Nephron progenitor cell (in vitro differentiated cells): ENCODE measurements at regions not wholly inside any gene's neighbourhood (a gene's known extent, or its start where the extent isn't known, plus 50 kb on each side); places are given as distances from the start of the nearest gene placed in this dataset.
"Not testable (repeated sequence)": the region's sequence is repeated elsewhere in the genome, so short reads cannot be mapped to it uniquely, and the experiment has no call there.

Experiments
- DNase-seq: peaks from one replicate; pipeline ENCODE4 v3.0.0; 2021
- H3K27ac Mint-ChIP-seq: 2 replicates; pipeline ENCODE4 v1.8.0; 2021; ENCODE audit warnings: mild to moderate bottlenecking, moderate library complexity, mixed read lengths
- H3K27me3 Mint-ChIP-seq: 2 replicates; pipeline ENCODE4 v1.8.0; 2021; ENCODE audit warnings: mild to moderate bottlenecking, low read depth, mixed read lengths; ENCODE audit not compliant: poor library complexity
- H3K36me3 Mint-ChIP-seq: 2 replicates; pipeline ENCODE4 v1.8.0; 2021; ENCODE audit warnings: low read depth, mixed read lengths
- H3K4me1 Mint-ChIP-seq: 2 replicates; pipeline ENCODE4 v1.8.0; 2021; ENCODE audit warnings: mixed read lengths
- H3K4me3 Mint-ChIP-seq: 2 replicates; pipeline ENCODE4 v1.8.0; 2021; ENCODE audit warnings: mild to moderate bottlenecking, moderate library complexity, mixed read lengths
- H3K9me3 Mint-ChIP-seq: 2 replicates; pipeline ENCODE4 v1.8.0; 2021; ENCODE audit warnings: mild to moderate bottlenecking, moderate library complexity, mixed read lengths
- TF ChIP-seq, protein P1 (sequence below): fragments of 200-600 bp; sonication (generic); IDR thresholded peaks from 2 replicates; pipeline ENCODE4 v1.5.0; 2021; ENCODE audit warnings: antibody characterized with exemption

- H3K27me3 Mint-ChIP-seq: peaks cover 3% of the 10 kb centered on the region
- no peak overlapping the region for H3K27ac Mint-ChIP-seq
- DNase-seq: no peak
- no peaks in the 10 kb centered on the region for H3K4me1 Mint-ChIP-seq
- no peak overlapping the region for H3K4me3 Mint-ChIP-seq
- TF ChIP-seq, protein P1, sequence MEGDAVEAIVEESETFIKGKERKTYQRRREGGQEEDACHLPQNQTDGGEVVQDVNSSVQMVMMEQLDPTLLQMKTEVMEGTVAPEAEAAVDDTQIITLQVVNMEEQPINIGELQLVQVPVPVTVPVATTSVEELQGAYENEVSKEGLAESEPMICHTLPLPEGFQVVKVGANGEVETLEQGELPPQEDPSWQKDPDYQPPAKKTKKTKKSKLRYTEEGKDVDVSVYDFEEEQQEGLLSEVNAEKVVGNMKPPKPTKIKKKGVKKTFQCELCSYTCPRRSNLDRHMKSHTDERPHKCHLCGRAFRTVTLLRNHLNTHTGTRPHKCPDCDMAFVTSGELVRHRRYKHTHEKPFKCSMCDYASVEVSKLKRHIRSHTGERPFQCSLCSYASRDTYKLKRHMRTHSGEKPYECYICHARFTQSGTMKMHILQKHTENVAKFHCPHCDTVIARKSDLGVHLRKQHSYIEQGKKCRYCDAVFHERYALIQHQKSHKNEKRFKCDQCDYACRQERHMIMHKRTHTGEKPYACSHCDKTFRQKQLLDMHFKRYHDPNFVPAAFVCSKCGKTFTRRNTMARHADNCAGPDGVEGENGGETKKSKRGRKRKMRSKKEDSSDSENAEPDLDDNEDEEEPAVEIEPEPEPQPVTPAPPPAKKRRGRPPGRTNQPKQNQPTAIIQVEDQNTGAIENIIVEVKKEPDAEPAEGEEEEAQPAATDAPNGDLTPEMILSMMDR: no peak
- no peaks in the 10 kb centered on the region for H3K36me3 Mint-ChIP-seq
- H3K9me3 Mint-ChIP-seq: peaks cover 4% of the 10 kb centered on the region
Observed at GRCh38 chr10:20381761-20382160, 515.4 kb downstream of the NEBL start.

GRCh38 chr10:20380401-20380800 is 516.7 kb downstream of the NEBL start:
- Mint-ChIP-seq H3K4me3 (no peak overlapping the region), H3K36me3 (no peaks in the 10 kb centered on the region), H3K4me1 (no peaks in the 10 kb centered on the region), H3K27me3 (no peaks in the 10 kb centered on the region), H3K9me3 (peaks cover 4% of the 10 kb centered on the region), H3K27ac (no peak overlapping the region)
- DNase-seq: no peak
- TF ChIP-seq, protein P1: no peak

GRCh38 chr10:20372748-20373147 is 524.4 kb downstream of the NEBL start:
- Mint-ChIP-seq H3K27ac (no peak overlapping the region), H3K9me3 (peaks cover 18% of the 10 kb centered on the region), H3K4me1 (no peaks in the 10 kb centered on the region), H3K27me3 (no peaks in the 10 kb centered on the region), H3K36me3 (peaks cover 4% of the 10 kb centered on the region), H3K4me3 (no peak overlapping the region)
- DNase-seq: no peak
- TF ChIP-seq, protein P1: no peak

- DNase-seq, H3K4me1 Mint-ChIP-seq, H3K36me3 Mint-ChIP-seq, H3K27me3 Mint-ChIP-seq, H3K27ac Mint-ChIP-seq, H3K4me3 Mint-ChIP-seq: not testable (repeated sequence)
- H3K9me3 Mint-ChIP-seq: peaks cover 18% of the 10 kb centered on the region
Observed at GRCh38 chr10:20370977-20371533, 526.1 kb downstream of the NEBL start.

DNA sequence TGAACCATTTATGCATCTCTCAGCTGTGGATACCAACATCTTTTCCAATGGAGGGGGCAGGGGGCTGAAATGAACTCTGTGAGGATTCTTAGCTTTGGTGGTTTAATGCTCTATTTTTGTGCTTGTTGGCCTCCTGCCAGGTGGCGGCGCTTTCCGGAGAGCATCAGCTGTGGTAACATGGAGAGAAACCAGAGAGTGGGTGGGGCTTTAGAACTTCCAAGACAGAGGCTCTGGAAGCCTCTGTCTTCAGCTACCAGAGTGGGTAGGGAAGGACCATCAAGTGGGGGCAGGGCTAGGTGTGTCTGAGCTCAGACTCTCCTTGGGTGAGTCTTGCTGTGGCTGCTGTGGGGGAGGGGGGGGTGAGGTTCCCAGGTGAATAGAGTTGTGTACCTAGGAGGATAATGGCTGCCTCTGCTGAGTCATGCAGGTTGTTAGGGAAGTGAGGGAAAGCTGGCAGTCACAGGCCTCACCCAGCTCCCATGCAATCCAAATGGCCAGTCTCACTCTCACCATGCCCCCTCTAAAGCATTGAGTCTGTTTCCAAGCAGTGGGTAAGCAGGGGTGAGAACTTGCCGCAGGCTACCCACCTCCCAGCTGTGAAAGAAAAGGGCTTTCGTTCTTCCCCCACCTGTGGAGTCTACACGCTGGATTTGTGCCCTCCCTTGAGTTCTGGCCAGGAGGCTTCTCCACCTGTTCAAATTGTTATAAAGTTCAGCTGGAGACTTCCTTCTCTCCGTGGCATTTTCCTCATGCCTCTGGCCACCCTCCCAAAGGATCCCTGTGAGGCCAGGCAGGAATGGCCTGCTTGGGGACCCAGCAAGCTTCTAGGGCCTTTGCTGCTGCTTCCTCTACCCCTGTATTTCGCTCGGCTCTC is 527.0 kb downstream of the NEBL start:
- Mint-ChIP-seq H3K36me3 (peaks cover 4% of the 10 kb centered on the region), H3K4me1 (no peaks in the 10 kb centered on the region), H3K27me3 (no peaks in the 10 kb centered on the region), H3K4me3 (no peak overlapping the region), H3K27ac (no peak overlapping the region), H3K9me3 (peaks cover 22% of the 10 kb centered on the region)
- no peak for DNase-seq
- TF ChIP-seq, protein P1: no peak

- Mint-ChIP-seq H3K27me3 (peaks cover 13% of the 10 kb centered on the region), H3K9me3 (peaks cover 14% of the 10 kb centered on the region), H3K4me3 (no peak overlapping the region), H3K4me1 (no peaks in the 10 kb centered on the region), H3K27ac (no peak overlapping the region), H3K36me3 (no peaks in the 10 kb centered on the region)
- no peak for DNase-seq
- TF ChIP-seq, protein P1: no peak
Observed at GRCh38 chr10:20363684-20364083, 533.4 kb downstream of the NEBL start.
